ENCODE measurements at regions not wholly inside any gene's neighbourhood (a gene's known extent, or its start where the extent isn't known, plus 50 kb on each side); places are given as distances from the start of the nearest gene placed in this dataset.
"Not testable (repeated sequence)": the region's sequence is repeated elsewhere in the genome, so short reads cannot be mapped to it uniquely, and the experiment has no call there.

- DNase-seq, H3K27me3 ChIP-seq, H3K27ac ChIP-seq, H3K36me3 ChIP-seq, H3K4me3 ChIP-seq, H3K9me3 ChIP-seq, H3K4me1 ChIP-seq: not testable (repeated sequence)
Measured at GRCh38 chr1:83263808-83264207, 735.1 kb downstream of the TTLL7 start.

GRCh38 chr1:83251687-83252086, 747.2 kb downstream of the TTLL7 start:
- H3K36me3 ChIP-seq, H3K27ac ChIP-seq, H3K27me3 ChIP-seq, H3K4me1 ChIP-seq, DNase-seq, H3K4me3 ChIP-seq, H3K9me3 ChIP-seq: not testable (repeated sequence)

- H3K4me3 ChIP-seq, H3K27me3 ChIP-seq, DNase-seq, H3K36me3 ChIP-seq, H3K27ac ChIP-seq, H3K4me1 ChIP-seq, H3K9me3 ChIP-seq: not testable (repeated sequence)
Measured at GRCh38 chr1:83246780-83247179, 752.2 kb downstream of the TTLL7 start.

GRCh38 chr1:83244832-83245231, 754.1 kb downstream of the TTLL7 start:
- not testable (repeated sequence) for H3K27ac ChIP-seq, H3K27me3 ChIP-seq, H3K4me3 ChIP-seq, H3K36me3 ChIP-seq, H3K4me1 ChIP-seq, DNase-seq, H3K9me3 ChIP-seq

GRCh38 chr1:83239568-83239967, 759.4 kb downstream of the TTLL7 start:
- not testable (repeated sequence) for H3K27me3 ChIP-seq, H3K36me3 ChIP-seq, DNase-seq, H3K27ac ChIP-seq, H3K4me1 ChIP-seq, H3K4me3 ChIP-seq, H3K9me3 ChIP-seq

- H3K27me3 ChIP-seq, H3K27ac ChIP-seq, H3K4me3 ChIP-seq, H3K4me1 ChIP-seq, H3K36me3 ChIP-seq, H3K9me3 ChIP-seq, DNase-seq: not testable (repeated sequence)
Measured at GRCh38 chr1:83238654-83239053, 760.3 kb downstream of the TTLL7 start.

- not testable (repeated sequence) for DNase-seq, H3K36me3 ChIP-seq, H3K27ac ChIP-seq, H3K4me3 ChIP-seq, H3K27me3 ChIP-seq, H3K4me1 ChIP-seq, H3K9me3 ChIP-seq
Measured at GRCh38 chr1:83219788-83220187, 779.1 kb downstream of the TTLL7 start.

GRCh38 chr1:83218036-83218716, 780.8 kb downstream of the TTLL7 start:
- H3K4me1 ChIP-seq, H3K36me3 ChIP-seq, H3K9me3 ChIP-seq, H3K4me3 ChIP-seq, H3K27ac ChIP-seq, DNase-seq, H3K27me3 ChIP-seq: not testable (repeated sequence)

- H3K27me3 ChIP-seq, H3K4me1 ChIP-seq, DNase-seq, H3K36me3 ChIP-seq, H3K9me3 ChIP-seq, H3K4me3 ChIP-seq, H3K27ac ChIP-seq: not testable (repeated sequence)
Measured at GRCh38 chr1:83214317-83214716, 784.6 kb downstream of the TTLL7 start.

- H3K36me3 ChIP-seq, H3K27ac ChIP-seq, DNase-seq, H3K4me3 ChIP-seq, H3K9me3 ChIP-seq, H3K4me1 ChIP-seq, H3K27me3 ChIP-seq: not testable (repeated sequence)
Measured at GRCh38 chr1:83213648-83214047, 785.3 kb downstream of the TTLL7 start.

- not testable (repeated sequence) for H3K27ac ChIP-seq, H3K36me3 ChIP-seq, DNase-seq, H3K4me1 ChIP-seq, H3K4me3 ChIP-seq, H3K27me3 ChIP-seq, H3K9me3 ChIP-seq
Measured at GRCh38 chr1:83212033-83212432, 786.9 kb downstream of the TTLL7 start.

GRCh38 chr1:83208540-83208939, 790.4 kb downstream of the TTLL7 start:
- H3K27ac ChIP-seq, H3K4me1 ChIP-seq, H3K9me3 ChIP-seq, DNase-seq, H3K27me3 ChIP-seq, H3K36me3 ChIP-seq, H3K4me3 ChIP-seq: not testable (repeated sequence)

- H3K27ac ChIP-seq, DNase-seq, H3K4me3 ChIP-seq, H3K4me1 ChIP-seq, H3K9me3 ChIP-seq, H3K27me3 ChIP-seq, H3K36me3 ChIP-seq: not testable (repeated sequence)
Measured at GRCh38 chr1:83194610-83195009, 804.3 kb downstream of the TTLL7 start.

- not testable (repeated sequence) for H3K4me3 ChIP-seq, H3K36me3 ChIP-seq, H3K4me1 ChIP-seq, H3K27ac ChIP-seq, DNase-seq, H3K27me3 ChIP-seq, H3K9me3 ChIP-seq
Measured at GRCh38 chr1:83182033-83182728, 816.8 kb downstream of the TTLL7 start.

GRCh38 chr1:83180621-83181020, 818.3 kb downstream of the TTLL7 start:
- DNase-seq, H3K36me3 ChIP-seq, H3K4me3 ChIP-seq, H3K4me1 ChIP-seq, H3K27ac ChIP-seq, H3K9me3 ChIP-seq, H3K27me3 ChIP-seq: not testable (repeated sequence)

- not testable (repeated sequence) for H3K4me1 ChIP-seq
Measured at GRCh38 chr1:83167634-83168033, 831.3 kb downstream of the TTLL7 start.

More at GRCh38 chr1:83167634-83168033, 831.3 kb downstream of the TTLL7 start:
- DNase-seq, H3K9me3 ChIP-seq, H3K36me3 ChIP-seq, H3K4me3 ChIP-seq, H3K27ac ChIP-seq, H3K27me3 ChIP-seq: not testable (repeated sequence)

Data from Peyer's patch (tissue), 4 donors.